Sigmoid colon (tissue), 4 donors: ENCODE measurements at regions not wholly inside any gene's neighbourhood (a gene's known extent, or its start where the extent isn't known, plus 50 kb on each side); places are given as distances from the start of the nearest gene placed in this dataset.

Experiments
- EP300 ChIP-seq, 4 donors: sonication (generic); formaldehyde crosslinking; IDR thresholded peaks; one replicate each; pipeline ENCODE4 v1.6.1; 2017; ENCODE audit warnings: antibody characterized with exemption in 4 of 4
- POLR2A ChIP-seq, 2 donors: fragments of 450-650 bp; IDR thresholded peaks; one replicate each; pipeline ENCODE4 v1.6.1; 2016; ENCODE audit warnings: antibody characterized with exemption in 2 of 2, mild to moderate bottlenecking in 2 of 2, moderate library complexity in 2 of 2
- POLR2AphosphoS5 ChIP-seq, 4 donors: sonication (generic); formaldehyde crosslinking; IDR thresholded peaks; one replicate each; pipeline ENCODE4 v1.6.1; 2017; ENCODE audit warnings: antibody characterized with exemption in 4 of 4
- TF ChIP-seq, protein P1 (sequence below), 4 experiments: fragments of 450-650 bp in 3 of 4; fragments of 200-600 bp in 1 of 4; IDR thresholded peaks; one replicate each; pipeline ENCODE4 v1.5.1; 2016 to 2019; ENCODE audit warnings: antibody characterized with exemption in 4 of 4, mild to moderate bottlenecking in 3 of 4, moderate library complexity in 2 of 4

DNA sequence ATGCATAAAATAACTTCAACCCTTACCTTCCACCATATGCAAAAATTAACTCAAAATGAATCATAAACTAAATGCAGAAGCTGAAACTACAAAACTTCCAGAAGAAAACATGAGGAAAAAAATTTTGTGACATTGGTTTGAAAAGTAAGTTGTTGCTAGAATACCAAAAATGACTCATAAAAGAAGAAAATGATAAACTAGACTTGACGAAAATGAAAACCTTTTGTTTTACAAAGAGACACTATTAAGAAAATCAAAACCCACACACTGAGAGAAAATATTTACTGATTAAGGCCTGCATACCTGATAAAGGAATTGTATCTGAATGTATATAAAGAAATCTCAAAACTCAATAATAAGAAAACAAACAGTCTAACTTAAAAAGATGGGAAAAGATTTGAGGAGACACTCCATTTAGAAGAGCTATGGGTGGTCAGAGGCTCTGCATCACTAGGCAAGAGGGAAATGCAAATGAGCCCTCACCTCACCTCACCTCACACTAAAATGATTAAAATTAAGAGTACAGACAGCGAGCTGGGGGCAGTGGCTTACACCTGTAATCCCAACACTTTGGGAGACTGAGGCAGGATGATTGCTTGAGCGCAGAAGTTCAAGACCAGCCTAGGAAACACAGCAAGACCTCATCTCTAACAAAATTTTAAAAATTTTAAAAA lies 97.6 kb upstream of the CST7 start:
- TF ChIP-seq, protein P1, sequence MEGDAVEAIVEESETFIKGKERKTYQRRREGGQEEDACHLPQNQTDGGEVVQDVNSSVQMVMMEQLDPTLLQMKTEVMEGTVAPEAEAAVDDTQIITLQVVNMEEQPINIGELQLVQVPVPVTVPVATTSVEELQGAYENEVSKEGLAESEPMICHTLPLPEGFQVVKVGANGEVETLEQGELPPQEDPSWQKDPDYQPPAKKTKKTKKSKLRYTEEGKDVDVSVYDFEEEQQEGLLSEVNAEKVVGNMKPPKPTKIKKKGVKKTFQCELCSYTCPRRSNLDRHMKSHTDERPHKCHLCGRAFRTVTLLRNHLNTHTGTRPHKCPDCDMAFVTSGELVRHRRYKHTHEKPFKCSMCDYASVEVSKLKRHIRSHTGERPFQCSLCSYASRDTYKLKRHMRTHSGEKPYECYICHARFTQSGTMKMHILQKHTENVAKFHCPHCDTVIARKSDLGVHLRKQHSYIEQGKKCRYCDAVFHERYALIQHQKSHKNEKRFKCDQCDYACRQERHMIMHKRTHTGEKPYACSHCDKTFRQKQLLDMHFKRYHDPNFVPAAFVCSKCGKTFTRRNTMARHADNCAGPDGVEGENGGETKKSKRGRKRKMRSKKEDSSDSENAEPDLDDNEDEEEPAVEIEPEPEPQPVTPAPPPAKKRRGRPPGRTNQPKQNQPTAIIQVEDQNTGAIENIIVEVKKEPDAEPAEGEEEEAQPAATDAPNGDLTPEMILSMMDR (IDR thresholded peaks at IDR 0.05) = no peak
- TF ChIP-seq EP300 (IDR thresholded peaks at IDR 0.05) (no peak), POLR2AphosphoS5 (IDR thresholded peaks at IDR 0.05) (no peak), POLR2A (IDR thresholded peaks at IDR 0.05) (no peak)
